ENCODE measurements at regions not wholly inside any gene's neighbourhood (a gene's known extent, or its start where the extent isn't known, plus 50 kb on each side); places are given as distances from the start of the nearest gene placed in this dataset.

- no peak overlapping the region for H3K4me3 ChIP-seq (ENCODE audit: low read depth, low read length)
These were observed 348.1 kb downstream of the BRD1 start for GRCh38 chr22:49479566-49479965.

GRCh38 chr22:49476800-49477400 lies 350.8 kb downstream of the BRD1 start:
- H3K4me3 ChIP-seq (ENCODE audit: low read depth, low read length) = no peak overlapping the region
- TF ChIP-seq CTCF (conservative IDR thresholded peaks at IDR 0.05; ENCODE audit: low read depth, low read length) = no peak
- no peak for DNase-seq (ENCODE audit: low read depth)

More at GRCh38 chr22:49479566-49479965, 348.1 kb downstream of the BRD1 start:
- no peak for DNase-seq (ENCODE audit: low read depth)
- TF ChIP-seq CTCF (conservative IDR thresholded peaks at IDR 0.05; ENCODE audit: low read depth, low read length) = no peak

GRCh38 chr22:49476176-49476575 lies 351.5 kb downstream of the BRD1 start:
- DNase-seq (ENCODE audit: low read depth) = no peak
- TF ChIP-seq CTCF (conservative IDR thresholded peaks at IDR 0.05; ENCODE audit: low read depth, low read length) = no peak
- no peak overlapping the region for H3K4me3 ChIP-seq (ENCODE audit: low read depth, low read length)

GRCh38 chr22:49475253-49475652 lies 352.4 kb downstream of the BRD1 start:
- no peak for DNase-seq (ENCODE audit: low read depth)
- H3K4me3 ChIP-seq (ENCODE audit: low read depth, low read length) = no peak overlapping the region
- no peak for TF ChIP-seq CTCF (conservative IDR thresholded peaks at IDR 0.05; ENCODE audit: low read depth, low read length)

- DNase-seq (ENCODE audit: low read depth) = no peak
- no peak overlapping the region for H3K4me3 ChIP-seq (ENCODE audit: low read depth, low read length)
- no peak for TF ChIP-seq CTCF (conservative IDR thresholded peaks at IDR 0.05; ENCODE audit: low read depth, low read length)
These were observed 354.4 kb downstream of the BRD1 start for GRCh38 chr22:49473286-49473685.

- TF ChIP-seq CTCF (conservative IDR thresholded peaks at IDR 0.05; ENCODE audit: low read depth, low read length) = no peak
- DNase-seq (ENCODE audit: low read depth) = no peak
- no peak overlapping the region for H3K4me3 ChIP-seq (ENCODE audit: low read depth, low read length)
These were observed 356.8 kb downstream of the BRD1 start for GRCh38 chr22:49470741-49471503.
